Tibial nerve (tissue), 3 donors: ENCODE measurements at regions not wholly inside any gene's neighbourhood (a gene's known extent, or its start where the extent isn't known, plus 50 kb on each side); places are given as distances from the start of the nearest gene placed in this dataset.

Experiments used
- CTCF ChIP-seq, 5 experiments: fragments of 200-600 bp in 3 of 5; fragments of 450-650 bp in 2 of 5; sonication (generic) in 3 of 5; IDR thresholded peaks; one replicate each; pipeline ENCODE4 v1.5.1; 2016 to 2019; ENCODE audit warnings: antibody characterized with exemption in 5 of 5, mild to moderate bottlenecking in 3 of 5, moderate library complexity in 2 of 5
- POLR2A ChIP-seq, 2 donors: fragments of 450-650 bp; IDR thresholded peaks; one replicate each; pipeline ENCODE4 v1.6.1; 2017; ENCODE audit warnings: antibody characterized with exemption in 2 of 2, mild to moderate bottlenecking in 2 of 2, moderate library complexity in 2 of 2

- TF ChIP-seq CTCF (IDR thresholded peaks at IDR 0.05) (no peak), POLR2A (IDR thresholded peaks at IDR 0.05) (no peak)
These were observed 333.7 kb upstream of the EDIL3 start for GRCh38 chr5:84718377-84718776.
